Heart left ventricle (tissue), 13 donors: ENCODE measurements at regions not wholly inside any gene's neighbourhood (a gene's known extent, or its start where the extent isn't known, plus 50 kb on each side); places are given as distances from the start of the nearest gene placed in this dataset.

Source experiments
- POLR2A ChIP-seq, 2 donors: fragments of 450-650 bp; IDR thresholded peaks; one replicate each; pipeline ENCODE4 v1.6.1; 2017; ENCODE audit warnings: antibody characterized with exemption in 2 of 2, mild to moderate bottlenecking in 2 of 2, moderate library complexity in 2 of 2
- TF ChIP-seq, protein P1 (sequence below), 12 donors: fragments of 200-600 bp; sonication (generic) in 4 of 12; IDR thresholded peaks; one replicate each; pipeline versions ENCODE4 v1.5.0 to v1.8.0; 2018 to 2022; ENCODE audit warnings: antibody characterized with exemption in 12 of 12, mild to moderate bottlenecking in 5 of 12
- donor health status: ischemic (EF 13 %, LVEDD 7.1; RV severe dilation, severe dysfunction).
- donor health status: DM: no; HTN: yes; CAD: no.
- donor health status: DM: no; HTN: no; CAD: no.
- donor health status: ischemic (EF 25% LVEDD 6.9; RV normal size, moderate dysfunction).
- donor health status: ischemic (EF 25% LVEDD 5.7; RV mildly dilated, moderate dysfunction).
- donor health status: ischemic (EF 35%, LVEDD 5.7; RV mildly dilated, moderate dysfunction).
- donor health status: nonischemic (EF 11% LVEDD 7.7; RV severe dilation, severe dysfunction).
- donor health status: DM: yes; HTN: yes; CAD: no.
- donor health status: PGD.
- donor health status: ischemic (EF 29% LVEDD 5.4; RV normal size, mild dysfunction).
- donor health status: nonischemic (EF 23%, LVEDD 6.1; RV moderate dilation, normal function).

DNA sequence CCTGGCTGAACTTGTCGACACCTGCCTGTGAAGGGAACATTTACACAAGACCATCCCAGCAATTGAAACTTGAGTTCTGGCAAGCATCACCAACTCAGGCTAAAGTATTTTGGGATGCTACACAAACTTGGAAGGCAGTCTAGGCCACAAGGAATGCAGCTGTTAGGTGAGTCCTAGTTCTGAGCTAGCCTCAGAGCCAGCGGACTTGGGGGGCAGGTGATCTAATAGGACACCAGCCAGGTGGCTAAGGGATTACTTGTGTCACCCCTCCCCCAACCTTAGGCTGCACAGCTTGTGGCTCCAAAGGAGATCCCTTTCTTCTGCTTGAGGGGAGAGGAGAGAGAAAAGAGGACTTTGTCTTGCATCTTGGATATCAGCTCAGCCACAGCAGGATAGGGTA, 62.3 kb upstream of the DKK2 start:
- TF ChIP-seq, protein P1, sequence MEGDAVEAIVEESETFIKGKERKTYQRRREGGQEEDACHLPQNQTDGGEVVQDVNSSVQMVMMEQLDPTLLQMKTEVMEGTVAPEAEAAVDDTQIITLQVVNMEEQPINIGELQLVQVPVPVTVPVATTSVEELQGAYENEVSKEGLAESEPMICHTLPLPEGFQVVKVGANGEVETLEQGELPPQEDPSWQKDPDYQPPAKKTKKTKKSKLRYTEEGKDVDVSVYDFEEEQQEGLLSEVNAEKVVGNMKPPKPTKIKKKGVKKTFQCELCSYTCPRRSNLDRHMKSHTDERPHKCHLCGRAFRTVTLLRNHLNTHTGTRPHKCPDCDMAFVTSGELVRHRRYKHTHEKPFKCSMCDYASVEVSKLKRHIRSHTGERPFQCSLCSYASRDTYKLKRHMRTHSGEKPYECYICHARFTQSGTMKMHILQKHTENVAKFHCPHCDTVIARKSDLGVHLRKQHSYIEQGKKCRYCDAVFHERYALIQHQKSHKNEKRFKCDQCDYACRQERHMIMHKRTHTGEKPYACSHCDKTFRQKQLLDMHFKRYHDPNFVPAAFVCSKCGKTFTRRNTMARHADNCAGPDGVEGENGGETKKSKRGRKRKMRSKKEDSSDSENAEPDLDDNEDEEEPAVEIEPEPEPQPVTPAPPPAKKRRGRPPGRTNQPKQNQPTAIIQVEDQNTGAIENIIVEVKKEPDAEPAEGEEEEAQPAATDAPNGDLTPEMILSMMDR (IDR thresholded peaks at IDR 0.05), result no peak
- no peak for TF ChIP-seq POLR2A (IDR thresholded peaks at IDR 0.05)
